GM21447 (cell line): ENCODE measurements at regions not wholly inside any gene's neighbourhood (a gene's known extent, or its start where the extent isn't known, plus 50 kb on each side); places are given as distances from the start of the nearest gene placed in this dataset.
"Not testable (repeated sequence)": the region's sequence is repeated elsewhere in the genome, so short reads cannot be mapped to it uniquely, and the experiment has no call there.

Experiments
- ATAC-seq: cut with Tn5 transposase; IDR thresholded peaks from one replicate; pipeline ENCODE4 v1.9.1; 2021; ENCODE audit not compliant: unreplicated experiment

DNA sequence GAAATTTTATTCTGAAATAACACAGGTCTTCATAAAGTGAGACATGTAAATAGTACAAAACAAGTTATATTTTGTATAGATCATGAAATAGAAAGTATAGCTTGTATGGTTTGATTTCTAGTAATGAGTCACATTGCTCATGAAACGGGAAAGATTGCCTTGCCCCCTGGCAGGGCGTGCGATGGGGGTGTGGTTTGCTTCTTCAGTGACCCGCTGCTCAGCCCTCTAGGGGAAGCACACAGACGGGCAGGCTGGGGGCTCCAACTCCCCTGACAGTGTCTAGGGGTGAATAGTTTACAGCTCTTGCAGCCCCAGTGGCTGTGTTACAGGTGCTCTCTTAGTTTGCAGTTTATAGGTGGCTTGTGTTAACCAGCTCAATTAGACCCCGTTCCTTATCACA, 170.5 kb upstream of the RGS17 start:
- ATAC-seq: no peak

DNA sequence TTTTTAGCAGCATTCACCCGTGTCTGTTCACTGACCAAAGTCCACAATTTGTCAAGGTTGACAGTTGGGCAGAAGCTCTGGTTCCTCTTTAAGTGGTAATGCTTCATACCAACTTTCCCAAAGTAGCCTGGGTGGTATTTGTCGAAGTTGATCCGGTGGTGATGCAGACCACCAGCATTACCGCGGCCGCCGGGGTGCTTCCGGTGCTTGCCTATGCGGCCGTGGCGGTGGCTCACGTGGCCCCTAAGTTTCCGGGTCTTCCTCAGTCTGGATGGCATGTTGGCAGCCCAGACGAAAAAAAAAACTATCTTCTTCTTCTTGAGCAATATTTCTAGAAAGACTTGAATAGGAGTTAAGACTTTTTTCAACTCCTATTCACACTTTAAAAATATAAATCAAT, 151.4 kb upstream of the RGS17 start:
- not testable (repeated sequence) for ATAC-seq

DNA sequence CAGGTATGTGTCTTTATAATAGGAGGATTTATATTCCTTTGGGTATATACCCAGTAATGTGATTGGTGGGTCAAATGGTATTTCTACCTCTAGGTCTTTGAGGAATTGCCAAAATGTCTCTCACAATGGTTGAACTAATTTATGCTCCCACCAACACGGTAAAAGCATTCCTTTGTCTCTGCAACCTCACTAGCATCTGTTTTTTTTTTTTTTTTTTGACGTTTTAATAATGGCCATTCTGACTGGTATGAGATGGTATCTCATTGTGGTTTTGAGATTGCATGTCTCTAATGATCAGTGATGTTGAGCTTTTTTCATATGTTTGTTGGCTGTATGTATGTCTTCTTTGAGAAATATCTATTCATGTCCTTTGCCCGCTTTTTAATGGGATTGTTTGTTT, 144.9 kb upstream of the RGS17 start:
- no peak for ATAC-seq

DNA sequence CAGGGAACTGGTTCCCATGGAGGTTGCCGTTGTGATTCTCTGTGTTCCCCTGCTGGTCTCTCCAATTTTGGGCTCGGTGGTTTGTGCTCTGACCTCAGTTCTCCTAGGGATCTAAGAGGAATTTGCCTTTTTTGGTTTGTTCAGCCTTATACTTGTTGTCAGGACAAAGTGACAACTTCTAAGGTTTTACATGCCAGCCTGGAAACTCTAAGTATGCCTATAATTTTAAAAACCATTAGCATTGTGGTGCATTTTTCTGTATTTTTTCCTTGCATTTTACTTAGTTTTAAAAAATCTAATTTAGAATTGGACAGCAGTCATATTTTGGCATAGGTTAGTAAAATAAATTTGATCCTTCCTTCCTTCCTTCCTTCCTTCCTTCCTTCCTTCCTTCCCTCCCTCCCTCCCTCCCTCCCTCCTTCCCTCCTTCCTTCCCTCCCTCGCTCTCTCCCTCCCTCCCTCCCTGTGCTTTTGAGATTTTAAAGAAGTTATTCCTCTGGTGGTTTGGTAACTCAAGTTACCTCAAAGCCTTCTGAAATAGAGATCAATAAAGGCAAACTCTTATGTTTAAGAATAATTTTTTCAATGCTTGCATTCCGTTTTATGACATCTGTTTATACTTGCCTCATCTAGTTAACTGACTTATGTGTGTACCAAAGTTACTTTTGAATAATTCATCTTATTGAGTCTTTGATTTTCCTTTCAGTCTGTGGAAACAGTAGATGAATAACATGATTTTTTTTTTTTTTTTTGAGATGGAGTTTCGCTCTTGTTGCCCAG, 141.3 kb upstream of the RGS17 start:
- ATAC-seq: no peak

GRCh38 chr6:153263489-153263888, 132.4 kb upstream of the RGS17 start:
- ATAC-seq: no peak

- ATAC-seq: no peak
These were observed 120.2 kb upstream of the RGS17 start for GRCh38 chr6:153251326-153251725.

DNA sequence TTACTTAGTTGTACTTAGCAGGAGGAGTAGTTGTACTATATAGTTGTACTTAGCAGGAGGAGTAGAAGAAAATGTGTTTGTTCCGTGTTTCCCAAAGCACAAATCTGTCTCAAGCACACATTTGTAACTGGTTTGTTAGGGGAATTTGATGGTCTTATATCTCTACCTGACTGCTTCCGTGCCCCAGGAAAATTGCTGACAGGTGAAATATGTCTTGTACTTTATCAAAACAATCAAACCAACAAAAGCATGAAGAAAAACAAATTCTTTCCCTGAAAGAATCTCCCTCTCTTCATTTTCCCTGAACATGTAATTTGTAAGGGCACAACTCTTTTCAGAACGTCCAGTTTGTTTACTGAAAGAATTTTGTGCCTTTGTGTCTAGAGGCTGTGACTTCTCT, 106.6 kb upstream of the RGS17 start:
- no peak for ATAC-seq

DNA sequence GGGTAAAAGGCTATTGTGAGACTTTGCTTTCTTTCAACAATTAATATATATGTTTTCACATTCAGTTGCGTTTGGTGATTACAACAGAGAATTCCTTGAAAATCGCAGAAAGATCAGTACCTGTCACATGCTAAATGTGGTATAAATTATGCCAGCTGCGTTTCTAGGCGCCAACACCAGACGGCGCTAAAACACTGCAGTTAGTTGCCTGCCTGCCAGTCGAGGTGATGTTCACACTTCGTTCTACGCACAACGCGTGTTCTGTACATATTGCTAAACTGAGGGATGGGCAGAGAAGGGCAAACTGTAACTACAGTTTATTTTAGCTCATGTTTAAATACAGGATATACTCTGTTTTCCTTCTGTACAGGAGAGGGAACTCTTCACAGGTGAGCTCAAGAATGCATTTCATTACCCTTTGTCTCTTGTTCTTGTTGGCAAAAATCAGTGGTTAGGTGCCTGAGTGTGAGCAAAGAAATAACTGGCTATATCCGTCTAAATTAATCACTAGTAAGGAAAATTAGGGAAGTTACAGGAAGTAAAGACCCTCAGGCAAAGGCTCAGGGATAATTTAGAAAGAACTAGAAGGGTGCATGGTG, 100.1 kb upstream of the RGS17 start:
- peak; percentile 60 for ATAC-seq

GRCh38 chr6:153218184-153218792, 87.2 kb upstream of the RGS17 start:
- ATAC-seq: no peak

DNA sequence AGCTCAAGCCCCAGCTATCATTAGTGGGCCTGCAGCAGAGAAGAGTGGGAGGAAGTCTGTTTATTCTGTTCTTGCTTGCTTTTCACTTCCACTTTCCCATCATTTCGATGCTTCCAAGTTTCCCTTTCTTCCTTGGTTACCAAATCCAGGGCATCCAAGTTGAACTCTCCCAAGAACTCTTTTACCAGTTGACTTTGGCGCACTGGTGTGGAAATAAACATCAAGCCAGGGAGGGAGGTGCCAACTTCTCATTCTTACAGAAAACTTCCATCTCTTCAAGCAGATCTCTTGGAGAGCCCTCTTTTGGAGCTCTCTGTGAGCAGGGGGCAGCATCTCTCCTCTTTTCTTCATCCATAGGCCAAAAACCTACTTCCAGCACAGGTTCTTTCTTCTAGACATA, 85.7 kb upstream of the RGS17 start:
- no peak for ATAC-seq

DNA sequence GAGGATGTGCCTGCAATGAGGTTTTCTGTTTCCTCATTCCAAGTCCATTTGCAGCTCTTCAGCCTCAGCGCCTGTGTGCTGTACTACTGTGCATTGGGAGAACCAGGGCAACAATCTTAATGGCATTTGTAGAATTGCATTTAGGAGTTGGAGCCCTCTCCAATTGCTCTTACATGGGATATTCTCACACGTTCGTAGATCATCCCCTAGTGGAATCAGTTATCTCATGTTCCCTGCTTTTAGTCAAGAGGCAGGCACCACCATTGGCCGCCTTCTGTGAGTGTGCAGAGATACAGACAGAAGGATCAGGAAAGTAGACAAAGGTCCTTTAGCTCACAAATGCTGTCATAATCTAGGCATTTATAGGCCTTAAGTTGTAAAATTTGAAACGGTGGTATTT, 84.2 kb upstream of the RGS17 start:
- no peak for ATAC-seq

DNA sequence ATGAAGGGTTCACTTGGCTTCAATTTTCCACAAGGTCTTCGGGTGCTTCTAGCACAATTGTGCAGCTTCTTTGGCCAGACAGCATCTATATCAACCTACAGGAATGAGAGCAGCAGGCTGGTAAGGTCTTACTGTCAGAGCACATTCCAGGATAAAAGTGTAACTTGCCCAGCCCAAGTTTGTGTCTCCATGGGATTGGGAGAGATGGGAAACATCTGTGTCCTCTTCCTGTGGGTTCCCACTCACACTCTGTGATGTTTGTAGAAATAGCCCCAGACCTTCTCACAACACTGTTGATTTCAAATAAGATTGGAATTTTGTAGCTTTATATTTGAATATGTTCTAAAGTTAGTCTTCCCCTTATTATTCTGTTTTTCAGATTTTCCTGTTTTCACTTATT, 83.4 kb upstream of the RGS17 start:
- ATAC-seq: no peak

- peak; percentile 73 for ATAC-seq
These were observed 79.0 kb upstream of the RGS17 start for GRCh38 chr6:153210083-153210482.

GRCh38 chr6:153208706-153209105, 77.6 kb upstream of the RGS17 start:
- ATAC-seq: no peak

DNA sequence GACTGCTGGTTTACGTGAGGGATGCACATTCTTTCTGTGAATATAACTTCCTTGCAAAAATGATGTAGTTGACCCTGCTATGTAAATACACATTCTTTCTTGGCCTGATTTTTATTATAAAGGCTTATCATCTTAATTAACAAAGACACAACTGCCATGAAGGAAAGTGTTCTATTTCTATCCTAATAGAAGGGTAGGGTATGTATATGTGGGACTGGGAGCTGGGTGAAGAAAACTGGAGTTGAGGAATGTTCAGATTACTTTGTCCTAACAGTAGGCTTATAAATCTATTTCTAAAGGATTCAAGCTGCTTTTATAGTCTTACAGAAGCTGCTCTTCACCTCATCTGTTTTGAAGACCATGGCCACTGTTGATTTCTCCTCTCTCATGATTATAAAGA, 76.5 kb upstream of the RGS17 start:
- no peak for ATAC-seq

DNA sequence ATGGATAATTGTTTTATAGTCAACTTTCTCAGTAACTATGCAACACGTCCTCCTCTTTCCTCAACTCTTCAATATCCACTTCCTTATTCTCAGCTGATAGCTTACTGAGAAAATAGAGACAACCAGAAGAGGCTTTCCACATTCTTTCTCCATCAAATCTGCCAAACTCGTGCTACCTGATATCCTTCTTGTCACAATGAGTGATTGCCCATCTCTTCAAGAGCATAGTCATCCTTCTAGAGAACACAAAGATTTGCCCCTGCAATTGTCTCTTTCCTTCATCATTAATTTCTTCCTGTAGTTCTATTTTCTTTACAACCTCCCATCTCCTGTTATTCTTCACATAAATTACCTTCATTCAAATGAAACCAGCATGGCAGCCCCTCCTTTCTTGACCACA, 75.9 kb upstream of the RGS17 start:
- no peak for ATAC-seq

DNA sequence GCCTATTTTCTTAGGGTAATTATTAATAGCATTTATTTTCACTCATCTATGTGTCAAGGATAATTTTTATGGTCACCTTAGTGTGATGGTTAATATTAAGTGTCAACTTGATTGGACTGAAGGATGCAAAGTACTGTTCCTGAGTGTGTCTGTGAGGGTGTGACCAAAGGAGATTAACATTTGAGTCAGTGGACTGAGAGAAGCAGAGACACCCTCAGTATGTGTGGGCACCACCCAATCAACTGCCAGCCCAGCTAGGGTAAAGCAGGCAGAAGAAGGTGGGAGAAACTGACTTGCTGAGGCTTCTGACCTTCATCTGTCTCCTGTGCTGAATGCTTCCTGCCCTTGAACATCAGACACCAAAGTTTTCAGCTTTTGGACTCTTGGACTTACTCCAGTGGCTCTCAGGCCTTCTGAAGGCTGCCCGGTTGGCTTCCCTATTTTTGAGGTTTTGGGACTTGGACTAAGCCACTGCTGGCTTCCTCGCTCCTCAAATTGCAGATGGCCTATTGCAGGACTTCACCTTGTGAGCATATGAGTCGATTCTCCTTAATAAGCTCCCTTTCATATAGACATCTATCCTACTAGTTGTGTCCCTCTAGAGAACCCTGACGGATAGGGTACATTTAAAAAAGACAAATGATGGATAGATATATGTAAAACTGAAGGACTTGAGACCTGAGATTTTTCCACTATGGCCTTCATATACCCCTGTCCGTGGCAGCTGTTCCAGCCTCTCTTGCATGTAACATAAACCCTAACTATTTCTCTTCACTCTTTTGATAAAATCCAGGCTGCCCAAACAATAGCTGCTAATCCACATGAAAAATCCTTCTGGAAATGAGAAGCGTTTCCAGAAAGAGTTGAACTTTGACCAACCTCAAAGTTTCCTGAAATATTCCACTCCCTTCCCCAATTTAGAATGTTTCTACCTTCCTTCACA, 62.1 kb upstream of the RGS17 start:
- ATAC-seq: no peak

DNA sequence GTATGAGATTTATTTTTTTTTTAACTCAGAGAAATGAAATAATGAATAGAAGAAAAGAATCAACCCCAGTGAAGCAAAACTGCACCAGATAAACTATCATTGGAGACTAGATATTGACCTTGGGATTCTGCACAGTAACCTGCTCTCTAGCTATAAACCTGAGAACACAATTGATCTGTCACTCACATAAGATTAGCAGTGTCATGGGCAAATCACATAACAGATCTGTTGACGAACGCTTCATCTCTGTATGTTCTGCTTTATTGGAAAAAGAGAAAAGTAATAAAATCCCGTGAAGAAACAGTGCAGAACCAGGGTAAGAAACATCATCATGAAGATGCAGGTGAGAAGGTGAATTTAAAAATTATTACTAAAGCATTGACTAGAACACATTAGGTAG, 52.8 kb upstream of the RGS17 start:
- no peak for ATAC-seq
